HT1080 (cell line): ENCODE measurements at regions not wholly inside any gene's neighbourhood (a gene's known extent, or its start where the extent isn't known, plus 50 kb on each side); places are given as distances from the start of the nearest gene placed in this dataset.

ENCODE experiments used
- DNase-seq: peaks from one replicate; pipeline ENCODE4 v3.0.0-alpha.2; 2015; ENCODE audit warnings: low read depth

DNA sequence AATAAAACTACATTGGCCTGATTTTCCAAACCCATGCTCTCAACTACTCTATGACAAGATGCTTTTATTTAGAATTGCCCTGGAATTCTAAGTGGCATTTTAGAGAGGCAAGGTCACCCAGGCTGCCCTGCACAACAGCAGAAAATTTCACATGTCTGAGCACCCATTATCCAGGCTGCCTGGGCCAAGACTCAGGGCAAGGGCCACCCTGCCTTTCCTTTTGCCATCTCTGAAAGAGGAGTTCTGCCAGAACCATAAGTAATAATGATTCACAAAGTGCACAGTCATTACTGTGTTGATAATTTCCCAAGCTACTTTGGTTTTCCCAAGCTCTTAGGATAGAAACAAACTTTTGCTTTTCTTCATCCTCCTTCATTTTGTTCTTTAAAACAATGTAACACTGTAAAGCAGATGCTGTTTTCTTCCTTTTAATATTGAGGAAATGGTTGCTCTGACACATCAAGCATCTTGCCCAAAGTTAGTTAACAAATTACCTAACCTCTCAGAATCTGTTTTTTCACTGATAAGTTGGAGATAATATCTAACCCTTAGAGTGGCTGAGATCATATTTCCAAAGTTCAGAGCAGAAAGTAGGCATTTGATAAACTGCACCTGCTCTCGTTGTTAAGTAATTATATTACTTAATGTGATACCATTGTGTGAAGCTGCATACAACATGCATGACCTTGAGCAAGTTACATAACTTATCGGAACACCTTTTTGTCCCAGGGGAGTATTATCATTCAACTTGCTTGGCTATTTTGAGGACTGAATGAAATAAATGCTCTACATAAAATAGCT is 325.6 kb downstream of the PRELID2 start:
- DNase-seq: no peak

DNA sequence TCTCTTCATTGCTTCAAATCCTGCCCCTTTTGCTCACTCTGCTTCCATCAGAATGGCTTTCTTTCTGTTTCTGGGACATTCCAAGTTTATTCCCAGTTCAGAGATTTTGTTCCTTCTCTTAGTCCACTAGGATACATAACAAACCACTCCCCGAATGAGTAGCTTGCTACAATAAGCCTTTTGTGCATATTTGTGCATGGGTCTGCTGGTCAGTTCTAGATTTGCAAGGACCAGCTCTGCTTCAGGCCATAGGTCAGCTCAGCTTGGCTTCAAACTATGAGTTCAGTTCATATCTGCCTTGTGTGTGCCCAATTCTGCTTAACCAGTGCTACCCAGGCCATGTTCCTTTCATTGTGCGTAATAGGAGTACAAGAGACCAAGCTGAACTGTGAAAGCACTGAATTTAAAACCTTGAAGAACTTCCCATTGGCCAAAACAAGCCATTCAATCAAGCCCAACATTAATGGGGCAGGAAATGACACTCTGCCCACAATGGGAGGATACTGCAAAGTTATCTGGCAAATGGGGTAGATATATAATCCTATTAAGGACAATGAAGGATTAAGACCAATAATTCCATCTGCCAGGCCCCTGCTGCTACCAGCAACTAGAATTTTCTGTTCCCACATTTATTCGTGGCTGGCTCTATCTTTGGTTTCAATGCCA is 328.8 kb downstream of the PRELID2 start:
- DNase-seq: no peak

DNA sequence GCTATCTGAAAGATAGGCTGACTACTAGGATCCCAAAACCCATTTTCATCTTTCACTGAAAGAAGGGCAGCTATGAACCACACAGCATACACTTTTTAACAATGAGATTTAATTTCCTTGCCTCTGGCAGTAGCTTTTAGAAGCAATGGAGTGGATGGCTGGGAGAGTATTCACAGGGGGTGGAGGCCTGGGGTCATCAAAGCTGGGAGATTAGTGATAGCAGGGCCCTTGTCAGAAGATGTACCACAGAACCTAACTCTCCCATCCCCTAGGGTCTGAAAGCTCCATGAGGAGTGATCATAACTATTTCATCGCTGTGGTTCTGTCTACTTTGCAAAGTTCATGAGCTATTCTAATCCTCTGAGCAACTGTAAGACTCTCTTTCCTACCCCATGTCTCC is 332.2 kb downstream of the PRELID2 start:
- DNase-seq: no peak

DNA sequence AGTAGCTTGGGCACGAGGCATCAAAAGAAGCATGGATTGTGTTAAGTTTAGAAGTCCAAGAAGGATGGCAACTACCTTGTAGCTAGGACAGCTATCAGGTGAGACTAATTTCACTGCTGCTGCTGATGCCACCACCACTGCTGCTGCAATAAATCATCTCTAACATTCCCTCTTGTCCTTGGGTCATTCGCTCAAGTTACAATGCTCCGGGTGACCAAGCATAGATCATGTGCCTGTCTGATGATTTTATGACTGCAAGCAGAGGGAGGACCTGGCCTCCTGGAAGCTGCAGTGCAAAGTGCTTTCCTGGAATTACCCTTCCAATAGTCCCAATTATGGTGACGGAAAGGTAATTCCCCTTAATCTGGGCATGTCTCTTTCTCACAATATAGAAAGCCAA is 334.4 kb downstream of the PRELID2 start:
- no peak for DNase-seq

DNA sequence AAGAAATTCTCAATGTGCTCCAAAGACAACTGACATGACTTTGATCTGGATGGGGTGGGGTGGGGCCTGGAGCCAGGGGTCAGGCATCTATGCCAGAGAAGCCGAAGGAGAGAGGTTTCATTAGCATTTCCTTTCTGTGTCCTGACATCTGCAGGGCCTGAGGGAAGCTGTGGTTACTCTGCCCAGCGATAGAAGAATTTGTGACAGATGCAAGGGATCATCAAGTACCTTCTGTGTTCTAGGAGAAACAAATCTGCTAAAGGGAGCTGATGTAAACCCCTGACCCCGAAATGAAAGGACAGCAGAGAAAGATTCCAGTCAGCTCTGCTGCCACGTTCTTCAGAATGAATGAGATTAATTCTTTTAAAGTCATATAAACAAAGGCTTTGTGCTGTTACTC is 335.7 kb downstream of the PRELID2 start:
- DNase-seq: no peak

DNA sequence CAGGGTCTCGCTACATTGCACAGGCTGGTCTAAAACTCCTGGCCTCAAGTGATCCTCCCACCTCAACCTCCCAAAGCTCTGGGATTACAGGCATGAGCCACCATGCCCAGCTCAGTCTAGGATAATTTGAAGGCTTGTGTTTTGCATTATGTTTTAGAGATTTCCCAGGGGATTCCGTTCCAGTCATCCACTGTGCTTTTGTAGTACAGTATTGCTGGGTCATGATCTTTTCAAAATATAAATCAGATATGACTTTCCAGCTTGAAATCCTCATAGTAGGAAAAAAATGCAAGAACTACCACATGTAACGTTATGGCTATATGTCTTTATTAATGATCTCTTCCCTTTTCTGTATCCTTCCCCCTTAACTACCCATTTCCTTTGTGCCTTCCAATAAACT is 338.1 kb downstream of the PRELID2 start:
- DNase-seq: no peak

DNA sequence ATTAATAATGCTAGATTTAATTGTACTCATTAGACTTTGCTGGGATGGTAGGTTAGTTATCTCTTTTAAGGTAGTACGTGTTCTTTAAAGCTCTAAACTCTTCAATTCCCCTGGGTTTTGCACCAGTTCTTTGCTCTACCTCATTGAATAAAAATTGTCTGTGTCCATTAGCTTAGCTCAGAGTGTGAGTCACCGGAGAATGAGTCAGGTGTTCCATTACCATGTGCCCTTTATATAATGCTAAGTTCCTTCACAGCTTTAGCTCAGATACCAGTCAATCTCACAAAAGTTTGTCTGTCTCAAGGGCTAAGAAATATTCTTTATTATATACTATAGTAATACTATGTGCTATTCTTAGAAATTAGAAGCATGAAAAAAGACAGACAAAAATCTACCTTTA is 339.4 kb downstream of the PRELID2 start:
- peak; percentile 86 for DNase-seq

DNA sequence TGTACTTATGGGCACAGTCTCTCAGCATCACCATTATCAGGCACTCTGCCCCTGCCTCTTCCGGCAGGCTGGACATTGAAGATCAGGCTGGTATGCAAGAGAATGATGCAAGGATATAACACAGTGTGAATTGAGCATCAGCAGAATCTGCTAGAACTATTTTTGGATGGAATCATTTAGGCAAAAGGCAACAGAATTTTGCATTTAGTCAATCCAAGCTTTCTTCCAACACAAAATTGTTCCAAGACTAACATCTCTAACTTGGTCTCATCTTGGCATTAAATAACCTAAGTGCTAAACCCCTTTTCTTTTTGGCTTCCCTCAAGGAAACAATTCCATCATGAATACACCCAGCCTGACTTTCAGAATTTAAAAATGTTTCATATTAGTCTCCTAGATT is 339.9 kb downstream of the PRELID2 start:
- DNase-seq: no peak

DNA sequence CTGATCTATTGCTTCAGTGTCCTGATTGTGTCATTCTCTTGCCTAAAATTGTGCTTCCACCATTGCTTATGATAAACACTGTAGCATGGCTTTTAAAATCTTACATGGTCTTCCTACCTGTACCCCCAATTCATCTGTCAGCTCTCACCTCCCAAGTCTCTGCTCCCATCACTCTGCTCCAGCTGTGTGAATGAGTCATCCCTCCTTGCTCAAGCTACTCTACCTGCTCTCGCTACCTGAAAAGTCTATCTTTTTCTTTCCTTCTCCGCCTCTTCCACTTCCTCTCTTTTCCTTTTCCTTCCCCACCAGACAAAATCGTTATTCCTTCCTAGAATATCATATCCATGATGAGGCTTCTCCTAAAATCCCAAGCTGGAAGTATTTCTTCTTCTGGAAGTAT is 341.7 kb downstream of the PRELID2 start:
- no peak for DNase-seq

DNA sequence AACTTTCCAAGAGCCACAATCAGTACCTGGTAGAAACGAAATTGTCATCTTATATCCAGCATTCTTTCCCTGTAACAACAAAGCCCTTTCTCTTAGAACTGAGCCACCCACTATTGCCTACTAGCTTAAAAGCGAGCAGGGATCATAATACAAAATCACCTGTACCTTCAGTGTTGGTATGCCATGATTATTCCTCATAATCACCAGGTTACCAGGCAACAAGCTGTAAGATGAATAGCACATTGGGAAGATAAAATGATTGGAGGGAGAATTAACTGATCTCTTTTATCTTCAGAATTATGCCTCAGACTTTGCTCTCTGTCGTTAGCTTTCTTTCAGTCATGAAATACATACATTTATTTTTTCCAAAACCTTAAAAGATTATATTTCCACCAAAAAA is 345.6 kb downstream of the PRELID2 start:
- no peak for DNase-seq

DNA sequence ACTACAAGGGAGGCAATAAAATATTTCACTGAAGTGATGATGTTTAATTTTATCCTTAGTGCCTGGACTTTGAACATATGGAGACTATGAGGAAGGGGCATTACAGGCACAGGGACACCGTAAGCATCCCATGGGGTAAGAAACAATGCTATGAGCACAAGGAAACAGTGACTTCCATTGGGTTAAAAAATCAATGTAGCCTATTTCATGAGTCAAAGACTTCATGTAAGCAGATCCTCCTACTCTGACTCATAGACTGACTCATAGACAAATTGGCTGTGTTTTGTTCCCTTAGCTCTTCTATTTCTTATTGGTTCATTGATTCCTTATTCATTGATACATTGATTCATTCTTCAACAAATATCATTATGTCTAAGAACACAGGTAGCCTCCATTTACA is 351.0 kb downstream of the PRELID2 start:
- peak; percentile 72 for DNase-seq

DNA sequence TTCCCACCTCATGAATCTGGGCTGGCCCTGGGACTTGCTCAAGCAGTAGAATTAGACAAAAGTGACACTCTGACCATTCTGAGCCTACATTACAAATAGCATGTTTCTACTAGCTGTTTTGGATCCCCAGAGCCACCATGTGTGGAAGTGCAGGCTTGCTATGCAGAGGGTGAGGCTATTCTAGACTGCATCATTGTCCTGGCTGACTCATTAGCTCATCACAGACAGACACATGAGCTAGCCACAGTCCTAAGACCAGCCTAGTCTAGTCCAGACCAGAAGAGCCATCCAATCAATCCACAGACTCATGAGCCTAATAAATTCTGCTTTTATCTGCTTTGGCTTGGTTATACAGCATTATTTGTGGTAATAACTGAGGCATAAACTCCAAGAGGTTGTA is 351.9 kb downstream of the PRELID2 start:
- peak; percentile 79 for DNase-seq

DNA sequence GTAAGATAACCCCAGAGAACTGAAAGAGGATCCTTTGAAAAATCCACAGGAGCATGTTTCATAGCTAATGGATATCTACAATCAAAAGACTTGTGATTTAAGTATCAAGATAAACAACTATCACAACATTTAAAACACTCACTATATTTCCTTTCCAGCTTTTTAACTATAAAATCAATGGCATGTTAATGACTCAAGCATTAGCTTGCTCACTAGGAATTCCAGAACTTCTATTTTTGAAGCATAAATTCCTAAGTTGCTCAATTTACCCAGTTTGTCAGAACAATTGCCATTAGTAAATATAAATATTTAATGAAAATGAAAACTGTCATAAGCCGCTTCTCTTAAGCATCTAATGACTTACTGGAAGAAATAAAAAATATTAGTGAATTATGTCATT is 355.3 kb downstream of the PRELID2 start:
- no peak for DNase-seq

DNA sequence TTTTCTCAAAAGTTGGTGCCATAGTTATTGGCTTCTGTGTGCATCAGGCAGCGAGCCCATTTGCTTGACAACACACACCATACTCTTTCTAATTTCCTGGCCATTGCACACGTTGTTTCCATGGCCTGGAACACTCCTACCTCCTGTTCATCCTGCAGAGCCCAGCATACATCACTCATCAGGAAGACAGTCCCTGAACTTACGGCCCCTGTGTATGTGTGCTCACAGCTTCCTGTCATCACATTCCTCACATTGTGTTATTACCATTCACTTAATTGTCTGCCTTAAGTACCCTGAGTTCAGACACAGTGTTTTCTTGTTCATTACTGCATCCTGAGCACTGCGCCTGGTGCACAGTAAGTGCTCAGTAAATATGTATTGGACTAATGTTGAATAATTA is 355.9 kb downstream of the PRELID2 start:
- peak; percentile 62 for DNase-seq

DNA sequence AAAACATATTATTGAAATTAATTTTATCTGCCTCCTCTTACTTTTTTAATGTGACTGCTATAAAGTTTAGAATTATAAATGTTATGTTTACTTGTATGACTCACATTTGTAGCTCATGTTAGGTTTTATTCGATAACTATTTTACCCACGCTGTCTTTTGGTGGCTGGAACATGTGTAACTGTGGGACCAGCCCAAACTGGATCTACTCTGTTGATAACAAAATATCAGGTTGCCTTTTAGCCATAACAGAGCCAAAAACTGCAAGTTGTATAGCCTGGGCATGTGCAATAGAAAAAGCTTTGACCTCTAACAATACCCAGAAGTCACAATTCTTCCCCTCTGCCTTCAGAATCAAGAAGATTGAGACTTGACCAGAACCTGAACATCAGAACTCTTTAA is 356.5 kb downstream of the PRELID2 start:
- no peak for DNase-seq

DNA sequence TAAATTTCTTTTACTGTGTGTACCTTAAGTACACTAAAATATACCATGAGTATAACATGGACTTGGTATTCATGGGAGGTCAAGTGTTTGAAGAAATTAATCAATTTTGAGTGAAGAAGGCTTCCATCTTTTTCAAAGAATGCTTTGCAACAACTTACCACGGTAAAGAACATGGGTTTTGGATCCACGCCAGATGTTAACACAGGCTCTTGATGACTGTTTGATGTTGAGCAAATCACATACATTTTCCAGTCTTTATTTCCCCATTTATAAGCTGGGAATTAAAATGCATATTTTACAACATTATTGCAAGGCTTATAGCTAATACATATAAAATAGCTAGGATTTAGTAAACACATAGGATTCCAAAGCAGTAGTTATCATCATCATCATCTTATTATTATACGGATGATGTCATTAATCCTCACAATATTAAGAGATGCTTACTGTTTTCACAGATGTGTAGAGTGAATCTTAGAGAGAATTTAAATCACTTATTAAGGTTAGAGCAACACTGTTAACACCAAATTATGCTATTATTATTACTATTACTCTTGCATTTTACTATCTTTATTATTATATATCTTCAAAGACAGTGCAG is 362.0 kb downstream of the PRELID2 start:
- no peak for DNase-seq

DNA sequence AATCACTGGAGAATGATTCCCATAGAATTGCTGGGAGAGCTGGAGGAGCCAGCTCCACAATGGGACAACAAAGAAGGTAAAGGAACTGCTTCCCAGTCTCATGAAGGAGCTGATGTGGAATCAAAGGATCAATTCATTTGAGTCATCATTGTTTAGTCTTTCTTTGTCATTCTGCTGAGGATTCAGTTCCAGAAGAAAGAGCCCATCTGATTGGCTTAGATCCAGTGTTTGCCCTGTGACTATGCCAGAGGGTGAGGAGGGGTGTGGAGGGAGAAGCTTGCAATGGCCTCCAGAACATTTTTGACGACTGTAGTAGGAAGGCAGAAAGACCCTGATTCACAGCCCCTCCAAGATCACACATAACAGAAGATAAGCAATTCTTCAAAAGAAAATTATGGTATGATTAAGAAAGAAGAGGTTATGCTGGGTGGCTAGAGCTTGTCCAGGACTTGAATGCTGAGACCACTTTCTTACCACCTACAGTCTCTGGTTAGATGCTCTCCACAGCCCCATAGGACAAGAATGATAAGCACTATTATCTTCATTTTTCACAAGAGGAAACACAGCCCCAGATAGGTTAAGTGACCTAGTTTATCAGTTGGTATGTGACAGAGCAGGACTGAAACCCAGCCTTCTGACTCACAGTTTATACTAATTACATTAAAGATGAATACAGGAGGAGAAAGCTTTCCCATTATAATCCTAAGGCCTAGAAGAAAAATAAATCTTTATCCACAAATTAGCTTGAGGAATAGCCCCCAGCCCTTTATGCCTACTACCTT is 363.1 kb downstream of the PRELID2 start:
- peak; percentile 76 for DNase-seq

DNA sequence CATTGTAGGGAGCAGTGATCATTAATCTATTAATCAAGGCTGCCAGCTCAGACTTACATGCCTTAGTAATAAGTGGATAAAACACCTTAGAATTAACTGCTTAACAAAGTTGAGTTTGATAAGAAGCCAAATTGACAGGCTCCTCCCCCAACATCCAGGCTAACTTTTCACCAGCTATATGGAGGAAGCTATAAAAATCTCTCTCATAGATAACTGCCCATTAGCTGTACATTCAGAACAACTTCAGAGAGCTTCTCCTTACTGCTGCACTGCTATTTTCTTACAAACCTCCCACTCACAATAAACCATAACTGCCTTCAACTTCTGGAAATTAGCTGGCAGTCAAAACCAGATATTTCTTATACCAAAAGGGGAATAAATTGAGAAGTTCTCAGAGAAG is 364.1 kb downstream of the PRELID2 start:
- no peak for DNase-seq

DNA sequence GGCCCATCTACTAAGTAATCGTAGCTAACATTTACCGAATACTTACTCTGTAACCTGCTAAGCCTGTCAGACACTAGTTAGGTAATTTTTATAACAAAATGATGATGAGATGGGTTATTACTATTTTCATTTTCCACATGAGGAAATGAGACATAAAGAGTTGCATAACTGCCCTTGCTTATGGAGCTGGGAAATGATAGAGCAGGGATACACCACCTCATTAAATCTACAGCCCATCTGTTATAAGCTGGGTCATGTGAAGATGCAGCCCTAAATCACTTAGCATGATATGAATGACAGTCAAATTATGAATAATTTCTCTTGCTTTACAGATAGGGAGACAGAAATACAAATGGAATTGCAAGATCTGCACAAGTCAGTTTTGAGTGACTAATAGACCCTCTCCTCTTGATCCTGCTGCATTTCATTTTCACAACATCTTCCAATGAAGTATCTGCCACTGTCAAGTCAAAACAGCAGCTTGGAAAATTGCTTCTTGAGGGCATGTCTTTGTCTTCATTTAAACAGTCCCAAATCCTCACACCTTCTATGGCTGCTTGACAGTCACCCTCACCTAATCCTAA is 364.7 kb downstream of the PRELID2 start:
- no peak for DNase-seq

DNA sequence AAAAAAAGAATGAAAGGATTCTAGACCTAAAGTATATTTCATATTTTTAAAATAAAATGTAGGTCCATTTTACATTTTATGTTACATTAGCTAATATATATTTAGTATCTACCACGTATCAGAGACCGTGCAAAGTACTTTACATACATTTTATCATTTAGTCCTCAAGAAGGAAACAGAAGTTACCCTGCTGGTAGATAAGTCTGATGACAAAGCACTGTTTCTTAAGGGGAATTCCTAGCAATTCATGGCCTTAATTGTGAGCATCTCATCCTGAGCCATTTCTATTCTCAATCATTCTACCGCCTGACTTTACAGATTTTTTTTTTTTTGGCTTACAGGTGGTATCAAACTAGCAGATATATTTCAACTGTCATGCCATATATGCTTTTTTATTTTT is 367.7 kb downstream of the PRELID2 start:
- no peak for DNase-seq

DNA sequence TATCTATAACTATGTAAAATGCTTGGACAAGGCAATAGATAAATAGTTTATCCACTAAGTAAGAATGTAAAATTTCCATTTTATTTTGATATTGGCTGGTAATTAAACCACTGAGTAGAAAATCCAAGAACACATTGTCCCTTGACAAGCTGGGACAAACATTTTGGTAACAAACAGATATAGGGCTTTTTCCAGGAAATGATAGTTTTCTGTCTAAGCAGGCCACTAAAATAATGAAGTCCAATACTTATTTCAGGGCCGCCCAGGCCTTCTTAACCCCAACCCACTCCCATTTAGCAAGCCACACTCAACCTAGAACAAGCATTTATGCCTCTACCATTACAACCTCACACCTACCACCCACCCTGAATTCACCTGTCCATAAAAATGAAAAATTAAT is 368.6 kb downstream of the PRELID2 start:
- no peak for DNase-seq
